NCI-H226 (cell line): ENCODE measurements at regions not wholly inside any gene's neighbourhood (a gene's known extent, or its start where the extent isn't known, plus 50 kb on each side); places are given as distances from the start of the nearest gene placed in this dataset.
"Not testable (repeated sequence)": the region's sequence is repeated elsewhere in the genome, so short reads cannot be mapped to it uniquely, and the experiment has no call there.

ENCODE experiments used
- DNase-seq: peaks from one replicate; pipeline ENCODE4 v3.0.0-alpha.2; 2015

DNA sequence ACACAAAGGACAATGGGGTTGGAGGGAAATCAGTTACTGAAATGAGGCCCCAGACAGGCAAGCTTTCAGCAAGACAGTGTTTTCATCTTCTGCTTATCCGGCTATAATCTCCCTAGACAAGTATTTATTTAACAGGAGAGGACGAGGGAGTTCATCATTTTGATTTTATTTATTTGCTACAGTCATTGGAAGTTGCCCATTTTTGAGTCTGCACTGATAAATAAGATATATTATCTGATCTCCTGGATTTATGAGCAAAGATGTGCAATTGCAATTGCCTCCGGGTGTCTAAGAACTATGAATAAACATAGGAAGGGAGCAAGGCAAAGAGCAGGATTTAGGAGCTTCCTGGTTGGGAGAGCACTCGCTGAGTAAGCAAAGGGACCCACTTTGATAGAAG lies 263.2 kb upstream of the EDA2R start:
- DNase-seq, result no peak

DNA sequence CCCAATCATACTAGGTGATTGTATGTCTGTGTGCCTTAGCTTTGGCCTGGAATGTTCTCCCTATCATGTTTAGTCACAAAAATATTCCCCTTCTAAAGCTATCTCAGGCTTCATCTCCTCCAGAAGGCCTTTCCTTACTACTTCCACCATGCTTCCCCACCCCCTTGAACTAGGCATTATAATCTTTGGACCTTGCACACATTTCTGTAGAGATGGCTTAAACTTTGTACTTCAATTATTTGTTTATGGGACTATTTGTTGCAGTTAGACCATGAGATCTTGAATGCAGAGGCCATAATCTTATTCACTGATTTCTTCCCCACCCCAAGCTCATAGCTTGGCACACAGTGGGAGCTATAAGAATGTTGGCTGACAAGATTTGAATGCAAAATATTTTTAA lies 262.0 kb upstream of the EDA2R start:
- DNase-seq, result no peak

DNA sequence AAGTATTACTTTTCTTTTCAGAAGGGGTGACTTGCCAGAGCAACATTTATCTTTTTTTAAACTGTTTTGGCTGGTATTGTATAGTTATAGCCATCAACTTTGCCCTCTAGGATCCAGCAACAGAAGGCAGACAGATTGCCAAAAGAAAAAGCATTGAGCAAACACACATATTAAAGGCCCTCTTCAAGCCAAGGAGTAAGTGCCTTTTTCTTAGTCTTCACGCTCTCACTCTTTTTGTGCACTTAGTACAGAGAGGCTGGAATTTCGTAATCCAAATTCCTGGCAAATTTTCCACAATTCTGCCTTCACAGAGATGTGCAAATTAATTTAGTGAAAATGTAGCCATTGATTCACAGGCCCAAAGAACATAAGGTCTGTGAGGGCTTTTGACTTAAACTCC lies 253.1 kb upstream of the EDA2R start:
- no peak for DNase-seq

DNA sequence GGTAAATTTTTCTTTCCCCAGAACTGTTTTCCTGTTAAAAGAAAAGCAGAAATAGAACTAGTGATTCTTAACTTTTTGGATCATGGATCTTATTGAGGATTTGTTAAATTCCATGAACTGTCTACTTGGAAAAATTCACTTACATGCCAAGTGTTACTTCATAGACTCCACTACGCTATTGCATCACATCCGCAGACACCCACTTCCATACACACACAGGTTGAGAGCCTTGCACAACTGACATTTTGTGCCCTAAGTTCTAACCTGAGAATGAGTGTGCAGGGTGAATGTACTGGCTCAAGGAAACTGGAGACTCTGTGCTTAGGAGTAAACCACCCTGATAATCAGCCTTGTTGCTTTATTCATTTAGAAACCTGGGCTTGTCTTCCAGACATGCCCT lies 250.5 kb upstream of the EDA2R start:
- DNase-seq, result no peak

DNA sequence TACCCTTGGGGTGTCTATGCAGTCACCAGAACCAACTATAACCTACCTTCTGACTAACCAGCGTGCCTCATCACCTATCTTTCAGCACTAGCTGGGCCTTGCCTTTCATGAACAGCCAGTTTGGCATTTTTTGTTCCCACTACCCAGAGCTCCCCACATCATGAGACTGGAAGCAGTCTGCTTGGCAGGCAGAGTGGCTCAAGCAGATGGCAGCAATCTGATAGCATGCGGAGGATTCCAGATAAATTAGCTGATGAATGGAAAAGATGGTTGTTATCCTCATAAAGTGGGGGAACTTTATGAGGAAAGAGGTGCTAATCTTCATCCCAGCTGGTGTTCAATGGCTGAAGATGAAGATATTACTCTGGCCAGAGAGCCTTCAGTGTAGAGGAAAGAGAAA lies 243.2 kb upstream of the EDA2R start:
- no peak for DNase-seq

DNA sequence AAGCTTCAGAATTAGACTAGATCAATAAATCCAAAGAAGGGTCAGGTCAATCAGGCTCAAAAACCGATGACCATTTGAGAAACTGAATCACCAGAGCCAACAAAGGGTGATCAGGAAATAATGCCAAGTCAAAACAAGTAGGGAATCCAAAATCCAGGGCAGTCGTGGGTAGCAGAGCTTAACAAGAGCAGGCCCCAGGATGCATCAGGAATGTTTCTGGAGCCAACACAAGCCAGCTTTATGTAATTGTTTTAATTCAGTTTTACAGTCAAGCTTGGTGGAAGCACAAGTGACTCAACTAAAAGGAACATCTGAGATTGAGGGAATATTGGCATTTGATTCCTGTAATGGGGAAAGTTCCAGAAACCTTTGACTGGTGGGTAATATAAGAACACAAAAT lies 237.9 kb upstream of the EDA2R start:
- no peak for DNase-seq

DNA sequence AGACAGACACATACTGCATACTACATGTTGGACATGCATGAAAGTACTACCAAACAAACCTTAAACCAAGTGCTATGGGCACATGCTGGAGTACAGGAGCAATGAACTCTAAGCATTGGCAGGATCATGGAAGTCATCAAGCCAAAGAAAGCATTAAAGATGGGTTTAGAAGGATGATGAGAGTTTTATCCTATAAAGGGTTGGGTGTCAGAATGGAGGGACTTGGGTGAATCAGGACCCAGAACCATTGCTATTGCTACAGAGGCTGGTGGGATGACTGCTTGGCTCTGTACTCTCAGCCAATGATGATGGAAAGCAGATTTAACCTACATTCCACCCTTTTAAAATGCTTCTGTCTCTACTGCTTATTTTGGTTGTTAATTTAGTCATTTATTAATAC lies 233.9 kb upstream of the EDA2R start:
- no peak for DNase-seq

DNA sequence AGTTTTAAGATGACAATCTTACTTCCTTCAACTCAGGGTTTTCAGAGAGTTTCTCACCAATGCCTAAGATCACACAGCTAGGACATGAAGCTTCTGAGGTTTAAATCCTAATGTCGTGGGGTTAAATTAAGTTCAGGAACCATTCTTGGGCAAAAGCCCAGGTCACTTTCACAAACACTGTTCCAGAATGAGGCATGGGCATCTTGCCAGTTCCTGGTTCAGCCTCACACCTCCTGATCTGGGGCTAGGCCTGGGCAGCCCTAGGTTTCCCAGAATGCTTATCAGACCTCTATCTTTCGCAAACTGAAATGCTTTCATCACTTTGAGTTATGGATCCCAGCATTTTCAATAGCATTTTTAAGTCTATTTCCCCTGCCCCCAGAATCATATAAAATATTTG lies 224.8 kb upstream of the EDA2R start:
- no peak for DNase-seq

DNA sequence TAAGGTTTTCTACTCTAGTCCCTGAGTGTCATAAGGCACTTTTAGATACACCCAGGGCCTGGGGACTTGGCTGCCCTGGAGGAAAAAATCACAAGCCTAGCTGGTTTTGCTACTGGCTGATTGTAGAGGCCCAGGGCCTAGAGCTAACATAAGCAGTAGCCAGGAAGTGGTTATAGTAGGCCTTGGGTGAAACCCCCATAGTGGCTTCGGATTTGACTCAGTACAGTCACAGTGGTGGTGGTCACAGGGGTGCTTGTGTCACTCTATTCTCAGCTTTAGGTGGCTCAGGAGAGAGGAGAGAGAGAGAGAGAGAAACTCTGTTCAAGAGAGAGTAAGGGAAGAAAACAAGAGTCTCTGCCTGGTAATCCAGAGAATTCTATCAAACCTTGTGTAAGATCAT lies 194.5 kb upstream of the EDA2R start:
- no peak for DNase-seq

DNA sequence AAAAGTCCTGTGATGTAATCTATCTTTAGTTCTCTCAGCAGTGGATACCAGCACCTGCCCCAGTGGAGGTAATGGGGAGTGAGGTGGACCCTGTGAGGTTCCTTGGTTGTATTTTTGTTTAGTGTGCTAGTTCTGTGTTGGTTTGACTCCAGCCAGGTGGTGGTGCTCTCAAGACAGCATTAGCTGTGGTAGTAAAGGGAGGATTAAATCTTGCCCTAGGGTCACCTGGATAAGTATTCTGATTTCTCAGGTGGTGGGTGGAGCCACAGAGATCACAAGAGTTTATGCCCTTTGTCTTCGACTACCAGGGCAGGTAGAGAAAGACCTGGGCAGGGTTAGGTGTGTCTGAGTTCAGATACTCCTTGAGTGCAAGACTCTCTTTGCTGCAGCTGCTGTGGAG lies 176.3 kb upstream of the EDA2R start:
- DNase-seq, result no peak

DNA sequence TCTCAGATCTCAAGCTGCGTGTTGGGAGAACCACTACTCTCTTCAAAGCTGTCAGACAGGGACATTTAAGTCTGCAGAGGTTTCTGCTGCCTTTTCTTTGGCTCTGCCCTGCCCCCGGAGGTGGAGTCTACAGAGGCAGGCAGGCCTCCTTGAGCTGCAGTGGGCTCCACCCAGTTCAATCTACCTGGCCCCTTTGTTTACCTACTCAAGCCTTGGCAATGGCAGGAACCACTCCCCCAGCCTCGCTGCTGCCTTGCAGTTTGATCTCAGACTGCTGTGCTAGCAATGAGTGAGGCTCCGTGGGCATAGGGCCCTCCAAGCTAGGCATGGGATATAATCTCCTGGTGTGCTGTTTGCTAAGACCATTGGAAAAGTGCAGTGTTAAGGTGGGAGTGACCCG lies 155.6 kb upstream of the EDA2R start:
- not testable (repeated sequence) for DNase-seq

DNA sequence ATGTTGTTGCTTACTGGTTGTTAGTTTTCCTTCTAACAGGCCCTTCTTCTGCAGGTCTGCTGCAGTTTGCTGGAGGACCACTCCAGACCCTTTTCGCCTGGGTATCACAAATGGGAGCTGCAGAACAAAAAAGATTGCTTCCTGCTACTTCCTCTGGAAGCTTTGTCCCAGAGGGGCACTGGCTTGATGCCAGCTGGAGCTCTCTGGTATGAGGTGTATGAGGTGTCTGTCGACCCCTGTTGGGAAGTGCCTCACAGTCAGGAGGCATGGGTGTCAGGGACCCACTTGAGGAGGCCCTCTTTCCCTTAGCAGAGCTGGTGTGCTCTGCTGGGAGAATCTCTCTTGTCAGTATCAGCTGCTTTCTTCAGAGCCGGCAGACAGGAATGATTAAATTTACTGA lies 127.4 kb upstream of the EDA2R start:
- no peak for DNase-seq

DNA sequence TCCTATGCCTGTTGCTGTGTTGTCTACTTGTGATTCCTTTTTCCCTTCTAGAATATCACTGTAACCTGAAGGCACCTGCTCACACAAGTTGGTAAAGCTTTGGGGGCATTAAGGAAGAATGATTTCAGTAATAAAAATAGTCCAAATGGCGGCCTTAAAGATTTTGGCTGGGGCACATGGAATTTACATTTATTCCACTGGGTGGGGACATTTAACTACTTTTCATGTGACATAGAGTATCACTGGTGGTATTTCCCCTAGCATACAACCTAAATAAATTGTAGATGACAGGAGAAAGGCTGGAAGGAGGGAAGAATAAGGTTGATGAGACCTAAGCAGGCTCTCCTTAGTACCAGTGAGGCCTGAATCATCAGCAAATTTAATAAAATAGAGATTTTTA lies 121.8 kb upstream of the EDA2R start:
- no peak for DNase-seq

DNA sequence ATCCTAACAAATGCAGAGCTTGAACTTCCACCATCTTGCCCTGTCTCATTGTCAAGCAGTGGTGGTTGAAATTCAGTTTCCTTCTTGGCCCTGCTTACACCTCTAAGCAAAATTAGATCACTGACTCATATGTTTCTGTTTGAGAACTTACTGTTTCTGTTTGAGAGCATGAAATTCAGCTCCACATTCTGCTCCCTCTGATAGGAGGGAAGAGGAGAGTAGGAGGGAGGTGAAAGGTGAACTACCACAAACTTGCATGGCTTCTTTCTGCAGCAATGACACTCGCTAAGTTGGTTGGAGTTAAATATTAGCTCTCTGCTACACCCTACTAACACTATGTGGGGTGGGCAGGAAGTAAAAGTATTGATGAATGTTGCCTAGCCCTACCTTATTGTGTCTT lies 117.8 kb upstream of the EDA2R start:
- no peak for DNase-seq

DNA sequence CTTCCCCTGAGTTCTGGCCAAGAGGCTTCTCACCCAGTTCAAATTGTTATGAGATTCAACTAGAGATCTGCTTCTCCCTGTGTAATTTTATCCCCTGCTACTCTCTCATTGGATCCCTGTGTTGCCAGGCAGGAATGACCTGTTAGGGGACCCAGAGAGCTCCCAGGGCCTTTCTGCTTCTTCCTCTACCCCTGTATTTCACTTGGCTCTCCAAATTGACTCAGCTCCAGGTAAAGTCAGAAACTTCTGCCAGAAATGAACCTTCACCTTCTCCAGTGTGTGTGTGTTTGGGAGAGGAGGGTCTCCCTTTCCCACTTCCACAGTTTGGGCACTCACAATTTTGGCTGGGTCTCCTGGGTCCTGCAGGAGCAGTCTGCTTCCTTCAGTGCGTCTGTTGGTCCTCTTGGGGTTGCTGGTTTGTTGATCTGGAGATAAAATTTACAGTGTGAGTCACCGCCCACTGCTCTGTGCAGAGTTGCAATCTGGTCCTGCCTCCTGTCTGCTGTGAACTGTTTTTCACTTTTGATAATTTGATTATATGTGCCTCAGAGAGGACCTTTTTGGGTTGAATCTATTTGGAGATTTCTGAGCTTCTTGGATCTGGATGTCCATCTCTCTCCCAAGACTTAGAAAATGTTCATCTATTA lies 112.4 kb upstream of the EDA2R start:
- no peak for DNase-seq

DNA sequence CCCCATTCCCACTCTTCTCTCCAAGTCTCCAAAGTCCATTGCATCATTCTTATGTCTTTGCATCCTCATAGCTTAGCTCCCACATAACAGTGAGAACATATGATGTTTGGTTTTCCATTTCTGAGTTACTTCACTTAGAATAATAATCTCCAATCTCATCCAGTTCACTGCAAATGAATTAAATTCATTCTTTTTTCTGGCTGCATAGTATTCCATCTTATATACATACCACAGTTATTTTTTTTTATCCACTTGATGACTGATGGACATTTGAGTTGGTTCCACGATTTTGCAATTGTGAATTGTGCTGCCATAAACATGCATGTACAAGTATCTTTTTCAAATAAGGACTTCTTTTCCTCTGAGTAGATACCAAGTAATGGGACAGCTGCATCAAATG lies 105.6 kb upstream of the EDA2R start:
- DNase-seq, result not testable (repeated sequence)

DNA sequence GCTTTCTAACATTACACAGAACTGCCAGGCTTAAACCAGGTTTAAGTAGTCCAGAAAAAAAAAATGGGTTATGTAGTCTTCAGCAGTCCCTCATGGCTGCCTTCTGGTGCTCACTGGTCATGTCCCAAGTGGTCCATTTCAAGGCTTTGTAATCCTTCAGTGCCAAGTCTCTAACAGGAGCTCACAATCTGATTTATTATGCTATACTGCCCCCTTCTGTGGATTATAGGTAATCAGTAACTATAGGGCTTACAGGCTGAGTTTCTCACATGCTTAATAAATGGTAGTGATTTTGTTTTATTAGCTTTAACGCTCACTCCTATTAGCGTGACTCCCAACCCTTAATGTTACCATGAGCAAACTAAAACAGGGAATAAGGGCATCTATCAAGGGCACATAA lies 92.5 kb upstream of the EDA2R start:
- peak; percentile 3 for DNase-seq

DNA sequence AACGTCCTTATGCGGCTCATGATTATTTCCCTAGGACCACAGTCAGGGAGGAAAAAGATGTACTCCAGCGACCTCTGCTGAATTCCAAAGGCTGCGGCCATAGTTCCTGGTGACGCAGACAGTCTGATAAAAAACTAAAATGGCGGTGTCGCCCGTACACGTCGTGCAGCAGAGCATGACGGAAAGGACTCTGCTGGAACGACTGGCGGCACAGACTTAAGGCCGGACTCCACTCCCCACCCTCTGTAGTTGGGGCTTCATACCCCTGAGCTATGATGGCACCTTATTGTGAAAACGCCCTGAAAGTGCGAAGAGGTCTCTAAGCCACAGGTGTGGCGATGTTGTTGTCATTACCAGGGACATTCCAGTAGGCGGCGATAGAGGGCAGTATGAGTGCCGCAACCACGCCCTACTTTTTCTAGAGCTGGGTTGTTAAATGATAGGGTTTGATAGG lies 90.0 kb upstream of the EDA2R start:
- peak; percentile 1 for DNase-seq

DNA sequence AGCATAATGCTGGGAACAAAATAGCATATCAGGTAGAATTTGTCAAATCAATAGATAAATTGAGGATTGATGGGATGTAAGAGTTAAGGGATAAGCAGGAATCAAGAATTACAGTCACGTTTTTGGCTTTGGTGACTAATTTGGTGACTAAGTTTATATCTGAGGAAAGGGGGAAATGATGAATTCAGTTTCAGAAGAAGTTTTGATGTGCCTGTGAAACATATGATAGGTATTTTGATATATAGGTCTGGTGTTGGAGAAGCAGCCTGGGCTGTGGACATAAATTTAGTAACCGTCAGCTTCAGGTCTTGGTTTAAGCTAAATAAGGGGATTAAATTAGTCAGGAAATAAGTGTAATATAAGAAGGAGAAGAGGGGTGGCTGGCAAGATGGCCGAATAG lies 79.0 kb upstream of the EDA2R start:
- DNase-seq, result peak; percentile 2

DNA sequence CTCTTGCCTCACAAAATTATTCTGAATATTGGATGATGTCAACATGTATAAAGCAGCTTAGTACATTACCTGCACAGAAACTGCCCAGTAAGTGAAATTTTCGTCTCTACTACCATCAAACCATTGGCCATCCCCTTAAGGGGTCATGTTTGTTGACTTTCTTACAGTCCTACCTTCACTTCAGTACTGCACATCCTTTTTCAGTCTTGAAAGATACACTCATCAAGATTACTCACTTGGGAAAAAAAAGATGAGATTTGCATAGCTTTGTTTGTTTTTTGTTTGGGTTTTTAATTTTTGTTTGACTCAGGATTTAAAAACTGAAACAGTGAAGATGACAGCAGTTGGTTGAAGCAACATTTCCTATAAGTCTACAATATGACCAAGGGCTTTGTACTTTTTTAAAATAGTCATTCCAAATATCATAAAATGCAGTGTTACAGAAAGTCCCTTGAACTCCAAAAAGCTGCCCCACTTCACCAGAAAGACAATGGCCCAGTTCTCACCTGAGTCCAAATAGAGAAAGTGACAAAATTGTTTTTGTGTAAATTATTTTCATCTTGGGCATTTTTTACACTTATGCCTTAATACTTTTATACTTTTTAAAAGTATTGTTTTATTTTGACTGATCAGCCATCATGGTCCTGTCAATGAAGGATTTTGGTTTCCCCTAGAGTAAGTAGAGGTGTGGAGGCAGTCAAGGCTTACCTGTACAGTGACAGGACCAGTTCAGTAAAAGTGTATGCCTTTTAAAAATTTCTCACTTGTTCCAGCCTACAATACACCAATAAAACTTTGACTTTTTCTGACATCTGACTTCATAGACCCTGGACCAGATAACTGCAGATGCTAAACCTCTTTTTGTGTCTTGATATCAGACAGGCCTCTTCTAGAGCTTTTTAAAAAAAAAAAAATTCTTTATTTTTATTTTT lies 59.7 kb upstream of the EDA2R start:
- no peak for DNase-seq

DNA sequence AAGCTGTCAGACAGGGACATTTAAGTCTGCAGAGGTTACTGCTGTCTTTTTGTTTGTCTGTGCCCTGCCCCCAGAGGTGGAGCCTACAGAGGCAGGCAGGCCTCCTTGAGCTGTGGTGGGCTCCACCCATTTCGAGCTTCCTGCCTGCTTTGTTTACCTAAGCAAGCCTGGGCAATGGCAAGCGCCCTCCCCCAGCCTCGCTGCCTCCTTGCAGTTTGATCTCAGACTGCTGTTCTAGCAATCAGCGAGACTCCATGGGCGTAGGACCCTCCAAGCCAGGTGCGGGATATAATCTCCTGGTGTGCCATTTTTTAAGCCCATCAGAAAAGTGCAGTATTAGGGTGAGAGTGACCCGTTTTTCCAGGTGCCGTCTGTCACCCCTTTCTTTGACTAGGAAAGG lies 53.6 kb upstream of the EDA2R start:
- DNase-seq, result not testable (repeated sequence)
